Stimulated activated CD4-positive, alpha-beta T cell treated with anti-CD3 and anti-CD28 coated beads, Interleukin-15, amount 100 ng/mL, for 24 hours (primary cell): ENCODE measurements at regions not wholly inside any gene's neighbourhood (a gene's known extent, or its start where the extent isn't known, plus 50 kb on each side); places are given as distances from the start of the nearest gene placed in this dataset.

Experiments used
- DNase-seq: peaks from one replicate; pipeline ENCODE4 v3.0.0-alpha.2; 2020

- DNase-seq = no peak
These were observed 1090.5 kb downstream of the TRHDE start for GRCh38 chr12:73362666-73363065.

DNA sequence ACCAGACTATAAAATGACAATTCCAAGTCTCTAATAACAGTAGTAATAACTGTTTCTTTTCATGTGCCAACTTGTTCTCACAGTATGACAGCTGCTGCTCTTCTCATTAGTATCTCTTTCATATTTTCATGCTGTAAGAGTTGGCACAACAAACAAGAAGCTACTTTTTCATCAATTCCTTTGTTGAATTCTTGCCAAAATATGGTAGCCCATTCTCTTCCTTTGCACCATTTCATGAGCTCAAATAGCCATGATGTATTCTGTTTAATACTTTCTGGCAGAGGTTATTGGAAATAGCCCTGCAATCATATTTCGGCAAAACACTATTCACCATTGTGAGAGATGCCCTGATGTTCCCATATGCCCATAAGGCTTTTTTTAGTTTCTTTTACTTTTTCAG is 1100.7 kb downstream of the TRHDE start:
- DNase-seq = no peak

DNA sequence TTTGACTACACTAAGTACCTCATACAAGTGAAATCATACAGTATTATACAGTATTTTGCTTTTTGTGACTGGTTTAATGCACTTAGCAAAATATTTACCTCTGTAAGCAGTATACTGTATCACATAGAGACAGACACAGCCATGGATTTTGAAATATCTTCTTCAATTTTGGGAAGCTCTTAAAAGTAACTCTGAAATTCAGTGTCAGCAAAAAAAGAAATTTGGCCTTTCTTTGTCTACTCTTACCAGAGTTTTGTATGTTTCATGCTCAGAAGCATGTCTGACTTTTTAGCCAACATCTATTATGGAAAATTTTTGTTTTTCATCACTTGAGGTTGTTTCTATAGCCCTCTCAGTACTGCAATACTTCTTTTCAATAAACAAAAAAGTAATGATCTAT is 1102.2 kb downstream of the TRHDE start:
- no peak for DNase-seq

DNA sequence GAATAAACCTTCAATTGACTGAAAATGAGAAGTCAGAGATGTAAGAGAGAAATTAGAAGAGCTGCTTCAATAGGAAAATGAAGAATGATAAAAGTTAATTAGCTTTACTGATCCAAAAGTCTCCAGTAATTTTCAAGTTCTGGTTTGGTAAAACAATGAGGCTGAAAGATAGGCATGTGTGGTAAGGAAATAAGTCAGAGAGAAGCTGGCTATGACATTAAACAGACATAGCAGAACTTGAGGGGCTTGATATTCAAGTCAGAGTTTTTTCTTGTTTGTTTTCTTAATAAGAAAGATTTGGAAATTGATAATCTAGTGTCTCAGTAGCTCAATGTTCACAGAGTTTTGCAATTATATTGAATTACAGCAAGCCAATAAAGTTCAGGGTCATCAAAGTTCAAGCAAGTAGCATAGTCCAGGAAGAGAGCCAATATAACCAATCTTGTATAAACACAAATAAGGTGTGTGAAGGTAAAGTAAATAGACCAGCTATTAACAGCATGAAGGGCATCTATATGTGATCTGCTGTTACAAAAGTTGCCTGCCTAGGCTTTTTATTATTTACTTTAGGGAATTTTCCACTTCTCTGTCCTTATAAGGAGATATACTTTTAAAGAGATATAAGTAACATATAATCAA is 1111.5 kb downstream of the TRHDE start:
- no peak for DNase-seq

DNA sequence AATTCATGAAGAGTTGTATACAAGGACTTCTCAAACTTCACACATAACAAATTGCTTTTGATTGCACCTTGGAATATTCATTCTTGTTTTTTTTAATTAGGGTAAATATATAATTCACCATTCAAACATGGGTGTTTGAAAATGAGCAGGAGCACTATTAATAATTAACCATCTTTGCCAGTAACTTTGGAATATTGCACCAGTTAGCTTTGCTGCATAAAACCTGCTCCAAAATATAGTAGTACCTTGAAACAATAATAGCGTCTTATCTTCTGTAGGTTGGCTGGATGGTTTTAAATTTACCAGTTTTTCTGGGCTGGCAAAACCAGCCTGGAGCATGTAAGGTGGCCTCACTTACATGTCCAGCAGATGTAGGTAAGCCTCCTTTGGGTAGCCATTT is 1112.4 kb downstream of the TRHDE start:
- no peak for DNase-seq

DNA sequence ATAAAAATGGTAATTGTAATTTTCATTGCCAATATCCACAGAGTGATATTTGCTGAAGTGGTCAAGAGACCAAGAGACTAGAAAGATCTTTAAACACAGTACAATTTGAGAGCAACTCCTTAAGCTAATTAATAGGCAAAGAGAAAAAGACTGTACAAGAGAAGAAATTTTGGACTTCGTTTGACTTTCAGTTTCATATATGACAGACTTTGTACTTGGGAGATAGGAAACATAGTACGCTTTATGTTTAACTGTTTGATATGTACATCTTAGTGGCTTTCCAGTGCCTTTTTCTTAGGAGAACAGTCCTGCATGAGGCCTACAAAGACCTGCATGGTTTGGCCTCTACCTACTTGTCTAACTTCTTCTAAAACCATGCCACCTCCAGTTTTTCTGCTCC is 1118.1 kb downstream of the TRHDE start:
- DNase-seq = no peak

GRCh38 chr12:73413051-73413450 is 1124.6 kb upstream of the ATXN7L3B start:
- DNase-seq = no peak

- DNase-seq = no peak
These were observed 1123.7 kb upstream of the ATXN7L3B start for GRCh38 chr12:73413974-73414373.

GRCh38 chr12:73414926-73415325 is 1122.7 kb upstream of the ATXN7L3B start:
- no peak for DNase-seq

- no peak for DNase-seq
These were observed 1119.1 kb upstream of the ATXN7L3B start for GRCh38 chr12:73418541-73418940.

DNA sequence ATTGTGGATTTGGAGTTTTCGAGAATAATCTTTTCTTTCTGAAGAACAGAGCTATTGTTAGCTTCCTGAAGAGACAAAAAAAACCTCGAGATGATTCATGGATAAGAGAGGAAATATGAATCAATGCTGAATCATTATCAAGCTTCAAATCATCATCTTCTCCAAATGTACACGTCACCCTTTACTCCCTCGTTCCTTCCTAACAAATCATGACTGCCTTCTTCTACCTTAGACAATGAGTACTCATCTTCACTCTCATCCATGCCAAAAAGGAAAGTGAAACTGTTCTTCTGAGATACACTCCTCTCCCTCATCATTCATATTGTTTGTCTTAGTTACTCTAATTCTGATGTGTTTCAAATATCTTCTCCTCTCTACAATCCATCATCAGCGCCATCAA is 1115.8 kb upstream of the ATXN7L3B start:
- DNase-seq = no peak

DNA sequence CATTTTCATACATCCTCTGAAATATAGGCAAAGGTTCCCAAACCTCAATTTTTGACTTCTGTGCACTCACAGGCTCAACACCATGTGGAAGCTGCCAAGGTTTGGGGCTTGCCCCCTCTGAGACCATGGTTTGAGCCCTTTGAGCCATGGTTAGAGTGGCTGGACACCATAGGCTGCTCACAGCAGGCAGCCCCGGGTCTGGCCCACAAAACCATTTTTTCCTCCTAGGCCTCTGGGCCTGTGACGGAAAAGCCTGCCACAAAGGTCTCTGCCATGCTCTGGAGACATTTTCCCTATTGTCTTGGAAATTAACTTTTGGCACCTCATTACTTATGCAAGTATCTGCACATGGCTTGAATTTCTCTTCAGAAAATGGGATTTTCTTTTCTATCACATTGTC is 1113.2 kb upstream of the ATXN7L3B start:
- DNase-seq = no peak

DNA sequence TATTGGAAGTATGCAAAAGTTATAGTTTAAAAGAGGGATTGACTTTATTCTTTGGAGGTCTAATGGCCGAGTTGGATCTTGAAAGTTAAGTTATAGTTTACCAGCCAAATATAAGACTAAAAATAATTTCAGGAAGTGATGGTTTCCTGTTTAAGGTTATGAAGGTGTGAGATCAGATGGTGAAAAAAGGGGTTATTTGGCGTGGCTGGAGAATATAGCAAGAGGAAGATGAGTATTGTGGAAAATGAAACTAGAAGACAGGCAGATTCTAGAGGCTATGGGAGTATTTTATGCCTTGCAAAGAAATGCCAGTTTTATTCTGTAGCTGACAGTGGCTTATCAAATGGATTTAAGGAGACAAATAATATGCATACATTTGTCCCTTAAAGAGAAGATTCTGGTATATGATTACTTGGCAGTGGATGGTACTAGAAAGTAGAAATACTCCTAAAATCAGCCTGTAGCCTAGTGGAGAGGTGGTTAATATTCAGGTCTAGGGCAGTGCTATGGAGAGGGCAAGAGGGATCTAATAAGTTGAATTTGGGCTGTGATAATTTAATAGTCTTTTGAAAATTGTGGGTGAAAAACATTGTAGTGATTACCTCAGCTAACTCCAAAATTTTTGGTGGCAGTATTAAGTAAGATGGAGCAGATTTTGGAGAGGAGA is 1091.8 kb upstream of the ATXN7L3B start:
- DNase-seq = no peak

DNA sequence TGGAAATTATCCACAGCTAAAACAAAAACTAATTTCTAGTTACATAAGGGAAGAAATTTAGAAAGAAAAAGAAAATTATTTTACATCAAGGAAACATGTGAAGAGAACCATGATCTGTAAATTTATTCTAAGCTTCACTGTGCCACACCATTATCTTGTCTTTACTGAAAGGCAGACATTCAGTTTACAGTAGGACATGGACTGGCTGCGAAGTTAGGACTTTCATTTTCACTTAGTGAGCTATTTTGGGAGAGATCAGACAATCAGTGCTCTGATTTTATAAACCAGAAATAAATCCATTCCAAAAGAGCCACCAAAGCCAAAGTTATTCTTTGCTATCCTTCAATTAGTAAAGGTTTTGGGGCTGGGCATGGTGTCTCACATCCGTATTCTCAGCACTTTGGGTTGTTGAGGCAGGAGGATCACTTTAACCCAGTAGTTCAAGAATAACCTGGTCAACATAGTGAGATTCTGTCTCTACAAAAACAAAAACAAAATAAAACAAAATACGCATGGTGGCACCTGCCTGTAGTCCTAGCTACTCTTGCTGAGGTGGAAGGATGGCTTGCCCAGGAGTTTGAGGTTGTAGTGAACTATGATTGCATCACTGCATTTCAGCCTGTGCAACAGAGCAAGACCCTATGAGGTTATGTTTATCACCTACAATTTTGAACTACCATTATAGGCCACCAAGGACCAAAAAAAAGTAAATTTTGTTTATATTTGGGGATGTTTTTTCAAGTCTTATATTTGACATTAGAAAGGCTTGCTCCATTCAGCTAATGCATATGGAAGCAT is 1084.8 kb upstream of the ATXN7L3B start:
- no peak for DNase-seq

DNA sequence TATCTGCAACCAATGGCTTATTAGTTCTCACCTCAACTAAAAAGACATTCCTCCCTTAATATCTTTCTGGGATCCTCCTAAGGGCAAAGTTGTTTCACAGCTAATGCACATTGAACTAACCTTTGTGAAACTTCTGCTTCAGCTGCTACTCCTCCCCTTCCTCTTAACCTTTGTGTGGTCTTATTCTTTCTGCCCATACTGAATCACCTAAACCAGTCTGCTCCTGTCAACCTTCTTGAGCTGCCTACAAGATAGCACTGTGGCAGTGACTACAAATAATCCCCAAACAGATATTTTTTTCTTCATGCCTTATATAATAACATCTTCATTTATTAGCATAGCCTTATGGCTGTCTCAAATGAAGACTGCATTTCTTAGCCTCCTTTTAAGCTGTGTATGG is 1077.4 kb upstream of the ATXN7L3B start:
- DNase-seq = no peak

GRCh38 chr12:73465106-73465505 is 1072.5 kb upstream of the ATXN7L3B start:
- DNase-seq = no peak

GRCh38 chr12:73486256-73486655 is 1051.4 kb upstream of the ATXN7L3B start:
- no peak for DNase-seq

GRCh38 chr12:73506611-73507010 is 1031.0 kb upstream of the ATXN7L3B start:
- DNase-seq = no peak

GRCh38 chr12:73514672-73515071 is 1023.0 kb upstream of the ATXN7L3B start:
- DNase-seq = no peak

- DNase-seq = no peak
These were observed 1019.8 kb upstream of the ATXN7L3B start for GRCh38 chr12:73517859-73518258.

- DNase-seq = no peak
These were observed 1008.4 kb upstream of the ATXN7L3B start for GRCh38 chr12:73529231-73529630.

GRCh38 chr12:73529954-73530353 is 1007.7 kb upstream of the ATXN7L3B start:
- no peak for DNase-seq

GRCh38 chr12:73531752-73532151 is 1005.9 kb upstream of the ATXN7L3B start:
- DNase-seq = no peak

GRCh38 chr12:73547421-73547820 is 990.2 kb upstream of the ATXN7L3B start:
- no peak for DNase-seq
